ENCODE measurements at regions not wholly inside any gene's neighbourhood (a gene's known extent, or its start where the extent isn't known, plus 50 kb on each side); places are given as distances from the start of the nearest gene placed in this dataset.

DNA sequence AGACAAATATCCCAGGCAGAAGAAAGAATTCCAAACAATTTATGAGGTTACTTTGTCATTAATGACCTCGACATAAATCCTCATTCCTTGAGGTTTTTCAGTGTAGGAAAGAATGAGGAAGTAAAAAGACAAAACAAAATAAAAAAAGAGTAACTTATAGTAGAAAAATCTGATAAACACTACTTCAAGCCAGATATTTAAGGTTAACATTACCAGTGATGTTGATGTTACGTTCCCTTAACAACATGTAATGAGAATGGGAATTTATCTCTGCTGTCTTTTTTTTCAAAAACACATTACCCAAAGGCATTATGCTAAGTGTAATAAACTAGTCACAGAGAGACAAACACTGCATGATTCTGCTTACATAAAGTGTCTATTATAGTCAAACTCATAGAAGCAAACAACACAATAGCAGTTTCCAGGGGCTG, 935.1 kb downstream of the SLITRK1 start:
- peak; percentile 60 for DNase-seq

DNA sequence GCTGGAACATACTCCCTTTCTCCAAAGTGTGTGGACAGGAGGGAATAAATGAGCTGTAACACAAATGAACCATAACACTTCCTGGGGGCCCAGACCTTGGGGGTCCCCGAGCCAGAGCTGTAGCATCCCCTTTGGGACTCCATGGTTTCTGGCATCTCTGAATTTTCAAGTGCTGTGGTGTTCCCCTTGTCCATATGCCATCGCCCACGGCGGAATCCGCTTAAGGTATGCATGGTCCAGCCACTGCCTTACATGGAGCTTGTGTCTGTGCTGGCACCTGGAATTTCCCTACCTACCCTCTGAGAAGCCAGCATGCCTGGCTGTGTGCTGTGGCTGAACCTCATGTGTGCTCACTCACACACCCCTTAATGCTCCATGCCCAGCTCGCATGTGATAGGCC, 943.6 kb downstream of the SLITRK1 start:
- no peak for DNase-seq

DNA sequence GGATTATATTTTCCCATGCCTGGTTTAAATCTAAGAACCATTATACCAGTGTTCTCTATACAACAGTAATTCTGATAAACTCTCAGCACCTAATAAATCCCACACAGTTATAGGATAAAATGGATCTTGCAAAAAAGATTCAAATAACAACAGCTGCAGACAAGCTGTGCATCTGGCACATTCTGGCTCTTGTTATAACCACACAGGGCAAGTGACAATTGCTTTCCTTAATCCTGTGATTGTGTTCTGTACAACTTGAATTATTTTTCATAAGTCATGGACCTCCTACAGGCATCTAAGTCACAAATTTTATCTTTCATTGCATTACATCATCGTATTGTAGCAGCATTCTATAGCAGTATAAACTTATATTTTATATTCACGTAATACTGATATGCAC, 948.3 kb downstream of the SLITRK1 start:
- no peak for DNase-seq

DNA sequence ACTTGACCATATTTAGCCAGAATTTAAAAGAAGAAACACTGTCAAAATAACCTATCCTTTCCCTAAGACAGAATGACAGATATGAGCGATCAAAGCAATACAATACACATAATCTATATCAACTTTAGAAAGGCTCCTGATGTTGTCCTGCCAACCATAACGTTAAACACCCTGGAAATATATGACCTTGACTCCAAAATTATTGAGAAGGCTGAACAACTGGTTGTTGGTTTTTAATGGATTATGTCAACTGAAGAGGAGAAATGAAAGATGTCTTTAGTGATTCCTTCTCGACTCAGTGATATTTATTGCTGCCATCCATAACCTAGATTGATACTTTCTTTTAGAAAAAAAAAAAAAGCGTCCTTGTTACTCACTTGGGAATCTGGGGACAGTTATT, 957.2 kb downstream of the SLITRK1 start:
- DNase-seq: no peak

DNA sequence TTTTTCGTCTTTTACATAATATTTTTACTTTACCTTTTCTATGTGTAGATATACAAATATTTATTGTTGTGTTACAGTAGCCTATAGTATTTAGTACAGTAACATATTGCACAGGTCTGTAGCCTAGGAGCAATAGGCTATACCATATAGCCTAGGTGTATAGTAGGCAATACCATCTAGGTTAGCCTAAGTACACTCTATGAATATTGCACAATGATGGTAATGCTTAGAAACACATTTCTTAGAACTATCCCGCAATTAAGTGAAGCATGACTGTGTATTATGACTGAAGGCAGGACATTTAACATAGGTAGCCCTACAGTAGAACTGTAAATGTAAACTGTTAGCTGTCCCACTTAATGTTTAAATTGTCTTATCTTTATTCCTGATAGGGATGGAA, 964.3 kb downstream of the SLITRK1 start:
- peak; percentile 50 for DNase-seq

DNA sequence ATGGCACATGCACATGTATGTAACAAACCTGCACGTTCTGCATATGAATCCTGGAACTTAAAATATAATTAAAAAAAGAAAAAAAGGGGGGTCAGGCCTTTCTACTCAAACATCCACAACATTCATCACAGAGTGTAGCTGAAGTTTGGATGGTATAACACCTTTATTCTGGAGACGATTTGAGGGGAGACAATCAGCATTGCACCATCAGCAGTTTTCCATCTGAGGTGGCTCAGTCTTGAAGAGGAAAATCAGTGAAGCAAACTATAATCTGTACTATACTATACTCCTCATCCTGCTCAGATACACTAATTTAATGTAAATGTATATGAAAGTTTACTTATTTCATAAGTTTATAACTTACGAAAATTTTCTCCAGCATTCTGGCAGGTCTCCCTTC, 969.7 kb downstream of the SLITRK1 start:
- no peak for DNase-seq

DNA sequence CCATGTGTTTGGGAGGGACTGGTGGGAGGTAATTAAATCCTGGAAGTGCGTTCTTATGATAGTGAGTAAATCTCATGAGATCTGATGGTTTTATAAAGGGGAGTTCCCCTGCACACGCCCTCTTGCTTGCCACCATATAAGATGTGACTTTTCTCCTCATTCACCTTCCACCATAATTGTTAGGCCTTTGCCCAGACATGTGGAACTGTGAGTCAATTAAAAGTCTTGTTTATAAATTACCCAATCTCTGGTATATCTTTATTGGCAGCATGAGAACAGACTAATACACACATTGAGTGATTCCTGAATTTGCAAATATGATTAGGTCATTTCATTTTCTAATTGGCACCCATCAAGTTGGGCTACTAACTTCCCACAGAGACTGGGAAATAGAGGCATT, 977.2 kb downstream of the SLITRK1 start:
- DNase-seq: no peak

DNA sequence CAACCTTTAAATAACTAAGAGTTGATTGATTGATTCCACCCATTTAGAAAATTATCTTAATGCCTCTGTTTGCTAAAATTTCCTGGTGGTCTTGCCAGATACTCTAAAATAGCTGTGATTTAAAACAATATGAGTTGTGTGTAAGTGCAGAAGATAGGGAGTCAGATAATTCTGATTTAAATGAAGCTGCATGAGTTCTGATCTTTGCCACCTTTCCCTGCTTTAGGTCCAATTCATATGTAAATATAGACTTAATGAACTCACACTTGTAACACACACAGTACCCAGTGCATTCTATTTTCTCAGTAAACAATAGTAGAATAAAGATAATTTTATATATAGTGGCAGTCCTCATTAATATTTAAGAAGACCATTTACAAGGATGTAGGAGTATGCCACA, 981.8 kb downstream of the SLITRK1 start:
- no peak for DNase-seq

DNA sequence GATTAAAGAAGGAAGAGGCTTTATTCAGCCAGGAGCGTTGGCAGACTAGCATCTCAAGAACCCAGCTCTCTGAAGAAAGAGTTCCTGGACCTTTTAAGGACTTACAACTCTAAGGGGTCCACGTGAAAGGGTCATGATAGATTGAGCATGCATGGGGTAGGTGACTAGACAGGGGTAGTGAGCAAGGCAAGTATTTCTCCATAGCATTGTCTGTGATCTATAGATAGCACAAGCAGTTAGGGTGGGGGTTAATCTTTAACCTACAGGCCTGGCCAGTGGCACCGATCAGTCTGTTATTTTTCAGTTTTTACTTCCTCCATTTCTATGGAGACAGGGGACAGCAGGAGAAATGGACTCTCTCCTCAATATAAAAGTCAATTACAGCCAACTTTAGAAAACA, 983.7 kb downstream of the SLITRK1 start:
- peak; percentile 77 for DNase-seq

DNA sequence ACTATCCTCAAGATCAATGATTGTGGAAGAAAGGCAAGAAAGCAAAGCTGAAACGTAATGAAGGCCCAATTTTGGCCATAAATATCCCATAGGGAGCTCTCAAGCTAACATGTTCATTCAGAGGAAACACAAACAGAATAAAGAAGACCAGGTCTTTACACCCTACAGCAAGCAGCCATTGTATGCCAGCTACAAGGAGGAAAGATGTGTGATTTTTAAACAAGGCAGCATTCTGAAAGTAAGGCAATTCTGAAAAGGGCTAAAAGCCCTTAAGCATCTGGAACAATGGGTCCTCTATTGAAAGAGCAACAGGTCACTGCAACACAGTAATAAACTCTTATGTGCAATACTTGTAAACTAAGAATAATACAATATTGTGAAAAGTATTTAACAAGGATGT, 1002.4 kb downstream of the SLITRK1 start:
- DNase-seq: no peak

DNA sequence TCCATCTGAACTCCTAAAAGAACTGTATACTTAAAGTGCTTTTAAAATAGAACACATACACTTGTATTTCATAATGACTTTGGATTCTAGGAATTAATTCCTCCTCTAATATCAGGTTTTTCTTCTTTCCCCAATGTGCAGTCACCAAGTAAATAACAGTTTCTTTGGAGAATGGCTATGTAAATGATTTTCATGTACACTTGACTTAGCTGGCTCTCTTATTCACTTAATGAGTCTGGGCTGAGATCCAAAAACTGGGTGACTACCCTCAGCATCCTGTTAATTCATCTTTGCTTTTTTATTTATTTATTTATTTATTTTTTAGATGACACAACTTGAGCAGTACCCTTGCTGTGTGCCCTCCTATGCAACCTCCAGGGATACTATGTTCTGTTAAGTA, 1003.7 kb downstream of the SLITRK1 start:
- DNase-seq: peak; percentile 33

DNA sequence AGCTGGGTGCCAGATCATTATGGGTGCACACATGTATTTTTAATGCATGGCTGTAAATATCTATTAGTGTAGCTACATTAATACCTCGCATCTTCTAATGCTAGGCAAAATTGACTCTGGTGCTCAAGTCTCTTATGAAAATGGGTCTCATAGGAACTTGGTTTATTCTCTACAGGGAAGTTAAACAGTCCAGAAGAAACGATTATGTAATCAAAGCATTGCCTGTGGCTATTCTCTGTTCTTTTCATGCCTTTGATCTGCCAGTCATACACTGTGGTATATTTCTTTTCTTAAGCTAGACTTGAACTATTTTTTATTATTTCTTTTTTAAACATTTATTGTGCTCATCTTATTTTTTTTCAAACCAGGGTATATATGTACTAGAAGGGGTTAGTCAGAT, 1015.0 kb downstream of the SLITRK1 start:
- peak; percentile 14 for DNase-seq

DNA sequence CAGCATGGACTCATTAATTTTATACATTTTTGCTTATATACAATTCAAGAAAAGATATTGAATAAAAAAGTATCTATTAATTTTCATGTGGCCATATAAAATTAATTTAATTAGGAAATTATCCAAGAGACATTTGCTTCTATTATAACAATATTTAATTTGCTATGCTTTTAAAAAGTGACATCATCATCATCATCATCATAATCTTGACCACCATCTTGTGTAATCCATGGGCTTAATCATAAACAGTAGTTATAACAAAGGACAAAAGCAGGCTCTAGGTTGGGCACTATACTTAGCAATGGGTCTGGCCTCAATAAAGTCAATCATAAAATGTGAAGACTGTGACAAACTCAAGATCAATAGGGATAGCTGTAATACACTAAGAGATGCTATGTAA, 1031.6 kb downstream of the SLITRK1 start:
- no peak for DNase-seq

DNA sequence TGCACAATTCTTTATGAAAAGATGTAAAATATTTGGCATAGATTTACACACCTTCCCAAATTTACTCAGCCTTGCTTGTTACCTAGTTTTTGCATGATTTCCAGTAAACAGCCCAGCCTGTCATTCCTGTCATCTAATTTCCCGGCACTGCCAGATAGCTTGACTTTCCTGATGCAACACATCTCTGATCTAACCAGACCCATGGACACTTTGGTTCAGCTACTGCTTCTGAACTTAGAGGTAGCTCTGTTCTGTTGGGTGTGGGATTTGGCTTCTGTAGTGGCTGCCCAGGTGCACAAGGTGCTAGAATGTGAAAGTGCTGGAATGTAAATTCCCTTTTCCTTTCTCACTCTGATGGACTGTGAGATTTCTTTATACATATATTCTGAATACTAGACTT, 1033.5 kb downstream of the SLITRK1 start:
- no peak for DNase-seq

DNA sequence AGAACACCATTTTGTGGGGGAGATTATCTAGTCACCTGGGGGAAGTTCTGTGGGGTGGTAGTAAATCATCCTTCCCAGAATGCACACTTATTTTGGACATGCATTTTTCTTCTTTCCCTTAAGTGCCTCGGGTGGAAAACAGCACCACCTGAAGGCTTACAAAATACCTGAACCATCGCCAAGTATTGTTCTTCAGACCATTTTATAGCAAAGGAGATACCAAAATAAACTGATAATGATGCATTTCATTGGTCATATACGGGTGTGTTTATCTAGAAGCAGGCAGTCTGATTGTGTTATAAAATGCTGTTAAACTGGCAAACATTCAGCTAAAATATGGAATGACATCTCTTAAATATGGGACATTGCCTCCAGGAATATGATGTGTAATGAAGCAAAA, 1034.7 kb downstream of the SLITRK1 start:
- DNase-seq: no peak

DNA sequence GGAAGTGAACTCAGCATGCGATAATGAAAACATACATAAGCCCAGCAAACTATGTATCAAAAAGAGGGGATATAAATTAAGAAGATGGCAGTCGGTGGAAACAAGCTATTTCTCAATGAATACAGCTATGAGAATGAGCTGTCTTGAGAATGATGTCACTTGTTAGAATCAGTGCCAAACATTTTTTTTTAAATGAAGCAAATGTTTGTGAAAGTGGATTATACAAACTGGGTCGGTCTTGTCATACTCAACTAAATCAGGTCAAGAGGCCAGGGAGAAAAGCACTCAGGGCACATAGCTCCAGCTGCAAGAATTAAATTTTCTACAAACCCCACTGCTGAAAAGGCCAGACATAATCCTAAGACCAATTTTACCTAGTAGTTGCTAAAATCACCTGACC, 1048.4 kb downstream of the SLITRK1 start:
- no peak for DNase-seq

DNA sequence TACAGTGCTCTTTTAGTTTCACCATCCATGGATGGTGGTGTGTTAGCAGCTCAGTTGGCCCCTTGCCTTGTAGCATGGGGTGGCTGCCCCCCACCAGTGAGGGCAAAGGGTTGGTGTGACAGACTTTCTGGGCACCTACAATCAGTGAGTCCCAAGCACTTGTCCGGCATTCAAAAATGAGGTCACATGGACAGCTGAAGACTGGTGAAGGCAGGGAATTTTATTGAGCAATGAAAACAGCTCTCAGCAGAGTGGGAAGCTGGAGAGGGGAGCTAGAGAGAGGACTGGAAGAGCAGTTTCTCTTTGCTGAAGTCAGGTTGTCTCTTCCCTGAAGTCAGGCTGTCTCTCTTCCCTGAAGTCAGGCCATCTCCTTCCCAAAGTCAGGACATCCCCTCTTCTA, 1053.2 kb downstream of the SLITRK1 start:
- no peak for DNase-seq

DNA sequence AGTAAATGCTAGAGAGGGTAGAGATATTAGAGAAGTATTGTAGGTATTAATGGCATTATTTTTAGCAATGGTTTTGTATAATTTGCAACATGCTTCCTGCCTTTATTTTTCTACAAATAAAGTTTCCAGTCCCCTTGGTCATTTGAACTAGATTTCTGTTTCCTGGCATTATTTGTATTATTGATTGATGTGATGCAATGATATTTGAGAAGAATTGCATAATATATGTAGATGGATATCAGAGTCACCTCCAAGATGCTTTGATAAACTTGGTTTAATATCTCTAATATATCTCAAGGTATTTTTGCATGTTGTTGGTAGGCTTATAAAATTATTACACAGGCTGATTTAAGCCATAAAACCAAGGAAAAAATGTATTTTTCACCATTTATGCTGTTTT, 1054.5 kb downstream of the SLITRK1 start:
- DNase-seq: no peak

DNA sequence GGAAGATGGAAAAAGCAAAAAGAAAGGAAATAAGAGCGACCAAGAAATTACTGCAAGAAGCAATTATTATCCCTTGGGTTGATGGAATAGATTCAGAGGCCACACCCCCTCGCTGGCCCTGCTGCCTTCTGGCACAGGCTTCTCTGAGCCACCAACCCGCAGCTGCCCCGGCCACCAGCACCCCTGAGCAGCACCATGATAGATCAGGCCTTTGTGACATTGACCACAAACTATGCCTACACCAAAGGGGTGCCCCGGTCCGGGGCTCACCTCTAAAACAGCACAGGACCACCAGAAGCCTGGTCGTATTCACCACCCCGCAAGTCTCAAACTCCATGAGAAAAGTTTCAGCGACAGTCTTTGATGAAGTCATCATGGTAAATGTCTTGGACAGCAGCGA, 1059.3 kb downstream of the SLITRK1 start:
- no peak for DNase-seq

DNA sequence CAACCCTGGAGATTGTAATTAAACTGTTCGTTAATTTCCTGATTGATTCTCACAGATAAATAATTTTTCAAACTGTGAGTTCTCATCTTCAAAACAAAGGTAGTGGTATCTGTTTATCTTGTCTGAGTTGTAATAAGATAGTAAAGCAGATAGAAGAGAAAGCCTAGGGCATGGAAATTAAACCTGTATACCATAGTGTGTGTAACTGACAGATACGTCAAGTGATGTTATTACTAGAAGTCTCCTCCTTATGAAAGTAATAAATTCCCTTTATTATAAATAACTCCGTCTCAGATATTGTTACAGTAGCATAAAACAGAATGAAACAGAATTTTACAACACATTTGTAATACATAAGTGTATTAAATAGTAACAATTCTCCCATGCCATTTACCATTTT, 1065.1 kb downstream of the SLITRK1 start:
- DNase-seq: no peak

DNA sequence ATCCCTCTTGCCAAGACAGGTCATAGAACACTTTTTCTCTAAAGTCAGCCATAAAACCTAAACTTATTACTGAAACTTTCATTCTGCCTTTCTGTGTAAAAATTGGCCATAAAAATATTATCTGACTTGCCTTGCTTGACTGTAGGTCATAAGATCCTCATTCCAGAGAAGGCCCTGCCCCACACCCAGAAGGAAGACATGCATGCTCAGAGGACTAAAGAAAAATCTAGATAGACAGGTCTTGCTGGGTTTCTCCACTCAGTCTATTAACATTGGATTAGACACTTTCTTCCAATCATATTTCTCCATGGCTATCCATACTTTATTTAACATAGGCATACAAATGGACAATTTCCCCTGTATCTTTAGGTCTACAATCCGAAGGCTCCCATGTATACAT, 1066.5 kb downstream of the SLITRK1 start:
- DNase-seq: peak; percentile 24

DNA sequence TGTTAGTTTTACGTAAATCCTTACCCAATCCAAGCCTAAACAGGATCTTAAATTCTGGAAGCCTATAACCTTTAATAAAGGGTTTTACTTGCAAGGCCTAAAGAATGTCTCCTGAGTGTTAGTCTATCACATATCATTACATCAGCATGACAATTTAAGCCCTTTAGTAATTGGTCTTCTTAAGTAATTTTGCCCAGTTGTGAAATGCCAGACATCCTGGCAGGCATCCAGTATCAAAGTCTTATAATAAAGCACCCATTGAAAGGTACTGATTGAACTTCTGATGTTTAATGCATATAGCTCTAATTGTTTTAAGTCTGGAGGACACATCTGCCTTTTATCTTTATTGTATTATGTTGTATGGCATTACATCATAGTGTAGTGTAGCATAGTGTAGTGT, 1078.9 kb downstream of the SLITRK1 start:
- peak; percentile 13 for DNase-seq

DNA sequence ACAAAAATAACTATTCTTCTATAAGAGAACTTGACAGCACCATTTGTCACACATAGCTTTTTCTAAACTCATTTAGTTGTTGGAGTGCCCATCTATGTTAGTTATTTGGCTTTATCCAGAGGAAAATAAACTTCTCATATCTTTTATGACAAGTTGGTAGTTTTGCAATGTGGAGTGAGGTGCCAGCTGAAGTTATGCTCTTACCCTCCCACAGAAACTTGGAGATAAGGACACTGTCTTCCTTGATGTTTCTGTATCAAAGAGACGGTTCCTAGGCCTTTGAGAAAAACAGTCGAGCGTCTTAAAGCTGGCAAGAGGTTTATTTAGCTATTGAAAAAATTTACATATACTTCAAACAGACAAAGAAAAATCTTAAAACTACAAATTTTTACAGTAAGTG, 1079.7 kb downstream of the SLITRK1 start:
- peak; percentile 33 for DNase-seq

DNA sequence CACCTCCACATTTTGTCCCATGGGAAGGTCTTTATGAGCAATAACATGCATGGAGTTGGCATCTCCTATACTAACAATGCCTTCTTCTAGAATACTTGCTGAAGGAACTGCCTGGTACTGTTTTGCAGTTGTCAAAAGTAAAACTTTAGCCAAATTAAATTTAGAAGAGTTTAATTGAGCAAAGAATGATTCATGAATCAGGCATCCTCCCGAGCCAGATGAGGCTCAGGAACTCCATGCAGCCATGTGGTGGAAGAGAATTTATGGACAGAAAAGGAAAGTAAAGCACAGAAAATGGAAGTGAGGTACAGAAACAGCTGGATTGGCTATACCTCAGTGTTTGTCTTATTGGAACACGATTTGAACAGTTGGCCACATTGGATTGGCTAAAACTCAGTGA, 1081.9 kb downstream of the SLITRK1 start:
- no peak for DNase-seq

DNA sequence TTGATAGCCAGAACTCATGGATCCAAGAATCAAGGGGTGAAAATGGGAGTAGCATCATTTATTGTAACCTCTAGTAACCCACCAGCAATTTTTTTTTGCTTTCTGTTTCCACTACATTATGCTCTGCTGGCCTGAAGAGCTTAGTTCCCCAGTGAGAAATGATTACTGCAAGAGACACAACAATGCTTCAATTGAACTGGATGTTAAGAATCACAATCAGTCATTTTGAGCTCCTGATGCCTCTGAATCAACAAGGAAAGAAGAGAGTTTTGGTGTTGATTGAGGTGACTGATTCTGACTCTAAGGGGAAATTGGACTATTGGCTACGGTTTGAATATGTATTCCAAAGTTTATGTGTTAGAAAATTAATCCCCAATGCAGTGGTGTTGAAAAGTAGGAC, 1084.4 kb downstream of the SLITRK1 start:
- DNase-seq: peak; percentile 66

DNA sequence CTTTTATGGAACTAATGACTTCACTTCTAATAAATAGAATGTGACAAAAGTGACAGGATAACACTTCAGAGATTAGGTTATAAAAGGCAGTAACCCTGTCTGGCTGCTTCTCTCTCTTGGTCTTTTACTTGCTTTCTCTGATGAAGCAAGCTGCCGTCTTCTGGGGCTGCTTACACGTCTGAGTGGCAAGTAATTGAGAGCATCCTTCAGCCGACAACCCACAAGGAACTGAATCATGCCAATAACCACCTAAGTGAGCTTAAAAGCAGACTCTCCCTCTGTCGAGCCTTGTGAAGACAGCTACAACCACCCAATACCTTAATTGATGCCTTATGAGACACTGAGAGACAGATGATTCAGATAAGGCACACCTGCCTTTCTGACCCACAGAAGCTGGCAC, 1091.2 kb downstream of the SLITRK1 start:
- DNase-seq: no peak

Data from OCI-M1 (cell line).